Panc1 (cell line): ENCODE measurements at regions not wholly inside any gene's neighbourhood (a gene's known extent, or its start where the extent isn't known, plus 50 kb on each side); places are given as distances from the start of the nearest gene placed in this dataset.

Experiments used
- CTCF ChIP-seq: fragments of 450-650 bp; IDR thresholded peaks from 2 replicates; pipeline ENCODE4 v1.5.1; 2017; ENCODE audit warnings: mild to moderate bottlenecking
- POLR2AphosphoS5 ChIP-seq: IDR thresholded peaks from 2 replicates; pipeline ENCODE4 v1.6.1; 2012; ENCODE audit warnings: mild to moderate bottlenecking, low read depth, low read length, moderate library complexity
- REST ChIP-seq, 2 experiments: IDR thresholded peaks; 2 replicates each; pipeline ENCODE4 v1.6.1; 2011 to 2012; ENCODE audit warnings: low read depth in 2 of 2, control low read depth in 1 of 2, low read length in 1 of 2, mild to moderate bottlenecking in 1 of 2, moderate library complexity in 1 of 2; ENCODE audit not compliant: insufficient read depth in 1 of 2
- TCF7L2 ChIP-seq: IDR thresholded peaks from 2 replicates; pipeline ENCODE4 v1.6.1; 2011; ENCODE audit warnings: mild to moderate bottlenecking, low read depth, low read length, inconsistent platforms

GRCh38 chr2:196492946-196493345 is 146.6 kb upstream of the CCDC150 start:
- TF ChIP-seq CTCF, result no peak
- no peak for TF ChIP-seq POLR2AphosphoS5
- no peak for TF ChIP-seq REST (IDR thresholded peaks at IDR 0.05; ENCODE audit: insufficient read depth in 1 of 2, low read depth in 2 of 2, low read length in 1 of 2)
- no peak for TF ChIP-seq TCF7L2
